Nephron (organoid): ENCODE measurements at regions not wholly inside any gene's neighbourhood (a gene's known extent, or its start where the extent isn't known, plus 50 kb on each side); places are given as distances from the start of the nearest gene placed in this dataset.

ENCODE experiments used
- H3K27ac Mint-ChIP-seq, 3 experiments: 2 replicates each; pipeline ENCODE4 v1.8.0; 2020; ENCODE audit warnings: mixed read lengths in 3 of 3, mild to moderate bottlenecking in 2 of 3, moderate library complexity in 1 of 3
- H3K27me3 Mint-ChIP-seq: 2 replicates; pipeline ENCODE4 v1.8.0; 2021; ENCODE audit warnings: low read depth, mild to moderate bottlenecking, moderate library complexity, mixed read lengths
- H3K36me3 Mint-ChIP-seq: 2 replicates; pipeline ENCODE4 v1.8.0; 2020; ENCODE audit warnings: low read depth, mixed read lengths
- H3K4me1 Mint-ChIP-seq: 2 replicates; pipeline ENCODE4 v1.8.0; 2020; ENCODE audit warnings: mixed read lengths
- H3K4me3 Mint-ChIP-seq, 3 experiments: 2 replicates each; pipeline ENCODE4 v1.8.0; 2020; ENCODE audit warnings: mild to moderate bottlenecking in 3 of 3, mixed read lengths in 3 of 3, moderate library complexity in 2 of 3
- H3K9me3 Mint-ChIP-seq: 2 replicates; pipeline ENCODE4 v1.8.0; 2020; ENCODE audit warnings: mixed read lengths
- TF ChIP-seq, protein P1 (sequence below), 3 experiments: fragments of 200-600 bp; sonication (generic); IDR thresholded peaks; one replicate each; pipeline ENCODE4 v1.5.0; 2021; ENCODE audit warnings: antibody characterized with exemption in 3 of 3; ENCODE audit not compliant: unreplicated experiment in 3 of 3

DNA sequence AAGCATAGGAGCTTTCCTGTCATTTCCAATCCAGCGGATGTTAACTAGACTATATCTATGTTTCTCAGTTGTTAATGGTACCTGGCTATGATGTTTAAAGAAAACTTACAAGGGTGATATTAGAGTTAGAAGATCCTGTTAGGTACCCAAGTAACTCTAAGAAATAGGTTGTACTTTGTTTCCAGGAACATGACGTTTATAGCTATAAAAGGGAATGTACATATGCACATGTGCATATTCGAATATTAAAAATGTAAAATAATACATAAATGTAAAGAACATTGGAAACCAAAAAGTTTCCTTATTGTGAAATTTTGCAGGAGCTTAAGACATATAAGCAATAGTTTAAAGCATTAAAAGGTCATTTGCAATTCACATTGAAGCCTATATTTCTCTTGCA, 247.7 kb upstream of the EDIL3 start:
- Mint-ChIP-seq H3K9me3 (no peaks in the 10 kb centered on the region), H3K27ac (no peak overlapping the region), H3K4me1 (no peaks in the 10 kb centered on the region), H3K36me3 (no peaks in the 10 kb centered on the region), H3K27me3 (peaks cover 3% of the 10 kb centered on the region), H3K4me3 (no peak overlapping the region)
- TF ChIP-seq, protein P1, sequence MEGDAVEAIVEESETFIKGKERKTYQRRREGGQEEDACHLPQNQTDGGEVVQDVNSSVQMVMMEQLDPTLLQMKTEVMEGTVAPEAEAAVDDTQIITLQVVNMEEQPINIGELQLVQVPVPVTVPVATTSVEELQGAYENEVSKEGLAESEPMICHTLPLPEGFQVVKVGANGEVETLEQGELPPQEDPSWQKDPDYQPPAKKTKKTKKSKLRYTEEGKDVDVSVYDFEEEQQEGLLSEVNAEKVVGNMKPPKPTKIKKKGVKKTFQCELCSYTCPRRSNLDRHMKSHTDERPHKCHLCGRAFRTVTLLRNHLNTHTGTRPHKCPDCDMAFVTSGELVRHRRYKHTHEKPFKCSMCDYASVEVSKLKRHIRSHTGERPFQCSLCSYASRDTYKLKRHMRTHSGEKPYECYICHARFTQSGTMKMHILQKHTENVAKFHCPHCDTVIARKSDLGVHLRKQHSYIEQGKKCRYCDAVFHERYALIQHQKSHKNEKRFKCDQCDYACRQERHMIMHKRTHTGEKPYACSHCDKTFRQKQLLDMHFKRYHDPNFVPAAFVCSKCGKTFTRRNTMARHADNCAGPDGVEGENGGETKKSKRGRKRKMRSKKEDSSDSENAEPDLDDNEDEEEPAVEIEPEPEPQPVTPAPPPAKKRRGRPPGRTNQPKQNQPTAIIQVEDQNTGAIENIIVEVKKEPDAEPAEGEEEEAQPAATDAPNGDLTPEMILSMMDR (IDR thresholded peaks at IDR 0.05; ENCODE audit: unreplicated experiment in 3 of 3), result no peak

DNA sequence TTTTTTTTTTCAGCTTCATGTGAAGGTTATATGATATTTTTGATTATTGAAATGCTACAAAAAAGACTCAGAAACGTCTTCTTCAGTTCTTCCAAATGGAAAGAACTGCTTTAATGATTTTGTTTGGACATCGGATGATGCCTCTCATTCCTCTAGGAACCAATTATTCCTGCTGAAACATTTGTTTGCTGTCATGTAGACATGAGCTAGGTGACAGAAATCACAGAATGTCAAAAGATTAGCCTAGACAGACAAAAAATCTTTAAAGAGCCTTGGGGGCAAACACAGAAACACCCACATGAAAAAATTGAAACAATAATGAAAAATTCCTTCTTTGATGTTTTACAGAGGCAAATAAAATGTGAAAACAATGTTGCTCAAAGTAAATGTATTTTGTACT, 244.2 kb upstream of the EDIL3 start:
- TF ChIP-seq, protein P1 (IDR thresholded peaks at IDR 0.05; ENCODE audit: unreplicated experiment in 3 of 3), result no peak
- H3K27me3 Mint-ChIP-seq, result peaks cover 3% of the 10 kb centered on the region
- H3K36me3 Mint-ChIP-seq, result no peaks in the 10 kb centered on the region
- no peaks in the 10 kb centered on the region for H3K9me3 Mint-ChIP-seq
- H3K4me1 Mint-ChIP-seq, result no peaks in the 10 kb centered on the region
- H3K4me3 Mint-ChIP-seq, result no peak overlapping the region
- H3K27ac Mint-ChIP-seq, result no peak overlapping the region

DNA sequence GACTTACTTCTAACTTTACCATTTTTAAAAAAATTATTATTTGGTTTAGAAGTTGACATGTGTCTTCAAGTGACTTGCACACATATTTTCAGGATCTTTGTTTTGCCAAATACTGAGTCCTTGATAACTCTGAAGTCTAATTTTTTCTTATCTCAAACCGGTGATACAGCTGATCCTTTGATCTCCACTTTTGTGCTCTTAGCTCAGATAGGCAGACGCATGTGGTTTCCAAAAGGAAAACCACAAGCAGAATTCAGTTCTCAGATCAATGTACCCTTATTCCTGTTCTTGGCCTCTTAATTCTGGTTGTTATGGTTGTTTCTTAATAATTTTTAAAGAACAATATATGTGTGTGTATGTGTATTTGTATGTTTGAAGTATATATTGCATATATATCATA, 238.3 kb upstream of the EDIL3 start:
- TF ChIP-seq, protein P1 (IDR thresholded peaks at IDR 0.05; ENCODE audit: unreplicated experiment in 3 of 3), result no peak
- H3K4me1 Mint-ChIP-seq, result no peaks in the 10 kb centered on the region
- H3K9me3 Mint-ChIP-seq, result no peaks in the 10 kb centered on the region
- no peaks in the 10 kb centered on the region for H3K27me3 Mint-ChIP-seq
- no peak overlapping the region for H3K27ac Mint-ChIP-seq
- H3K36me3 Mint-ChIP-seq, result no peaks in the 10 kb centered on the region
- H3K4me3 Mint-ChIP-seq, result no peak overlapping the region

DNA sequence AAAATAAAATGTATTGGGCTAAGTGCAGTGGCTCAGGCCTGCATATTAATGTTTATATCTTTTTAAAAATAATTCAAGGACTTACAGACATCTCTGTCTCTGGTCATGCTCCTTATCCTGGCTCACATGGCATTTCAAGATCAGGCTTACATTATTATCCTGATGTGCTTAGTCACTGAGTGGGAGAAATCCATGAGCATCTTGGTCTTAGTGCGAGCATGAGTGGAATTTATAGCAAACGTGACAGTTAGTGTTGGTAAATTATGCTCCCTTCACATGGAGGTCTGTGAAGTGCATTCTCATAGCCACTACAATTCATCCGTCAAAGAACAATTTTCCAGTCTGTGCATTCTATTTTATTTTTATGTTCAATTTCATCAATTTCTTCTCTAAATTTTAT, 237.8 kb upstream of the EDIL3 start:
- H3K36me3 Mint-ChIP-seq, result no peaks in the 10 kb centered on the region
- TF ChIP-seq, protein P1 (IDR thresholded peaks at IDR 0.05; ENCODE audit: unreplicated experiment in 3 of 3), result no peak
- H3K27me3 Mint-ChIP-seq, result no peaks in the 10 kb centered on the region
- no peaks in the 10 kb centered on the region for H3K9me3 Mint-ChIP-seq
- H3K4me3 Mint-ChIP-seq, result no peak overlapping the region
- no peaks in the 10 kb centered on the region for H3K4me1 Mint-ChIP-seq
- H3K27ac Mint-ChIP-seq, result no peak overlapping the region

DNA sequence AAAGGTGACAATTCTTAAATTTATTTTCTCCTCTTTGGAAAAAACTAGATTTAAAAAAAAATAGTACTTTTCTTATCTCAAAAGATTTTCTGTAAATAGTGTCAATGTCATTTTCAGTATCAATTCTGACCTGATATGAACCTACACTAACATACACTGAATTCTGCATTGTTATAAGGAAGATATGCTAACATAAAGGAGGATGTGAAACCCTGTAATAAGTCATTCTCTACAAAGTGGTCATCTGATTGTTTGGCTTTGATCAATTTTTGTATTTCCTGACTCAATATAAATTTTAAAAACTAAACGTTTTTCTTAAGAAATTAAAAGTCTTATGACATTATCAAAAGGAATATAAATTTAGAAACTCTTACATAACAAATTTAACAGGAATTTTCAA, 233.6 kb upstream of the EDIL3 start:
- Mint-ChIP-seq H3K4me3 (no peak overlapping the region), H3K36me3 (no peaks in the 10 kb centered on the region), H3K9me3 (no peaks in the 10 kb centered on the region), H3K4me1 (no peaks in the 10 kb centered on the region), H3K27ac (no peak overlapping the region), H3K27me3 (no peaks in the 10 kb centered on the region)
- TF ChIP-seq, protein P1 (IDR thresholded peaks at IDR 0.05; ENCODE audit: unreplicated experiment in 3 of 3), result no peak

DNA sequence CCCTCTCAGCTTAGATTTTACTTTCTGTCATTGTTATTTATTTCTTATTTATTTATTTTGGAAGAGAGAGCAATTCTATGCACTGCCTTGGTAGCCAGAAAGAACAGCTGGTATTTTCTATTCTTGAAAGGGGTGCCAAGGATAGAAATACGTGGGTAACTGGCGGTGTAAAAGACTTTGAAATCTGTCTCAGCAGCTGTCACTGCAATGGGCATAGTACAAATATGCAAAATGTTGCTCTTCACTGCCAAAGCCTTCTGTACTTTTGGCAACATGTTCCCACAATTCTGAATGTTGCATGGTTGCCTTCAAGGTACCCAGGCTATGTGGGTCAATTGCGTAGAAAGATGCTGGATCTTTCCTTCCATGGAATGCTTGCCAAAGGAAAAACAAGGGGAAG, 230.2 kb upstream of the EDIL3 start:
- H3K4me3 Mint-ChIP-seq, result no peak overlapping the region
- TF ChIP-seq, protein P1 (IDR thresholded peaks at IDR 0.05; ENCODE audit: unreplicated experiment in 3 of 3), result no peak
- H3K27me3 Mint-ChIP-seq, result no peaks in the 10 kb centered on the region
- H3K4me1 Mint-ChIP-seq, result no peaks in the 10 kb centered on the region
- no peaks in the 10 kb centered on the region for H3K36me3 Mint-ChIP-seq
- no peak overlapping the region for H3K27ac Mint-ChIP-seq
- H3K9me3 Mint-ChIP-seq, result no peaks in the 10 kb centered on the region
